ENCODE measurements at regions not wholly inside any gene's neighbourhood (a gene's known extent, or its start where the extent isn't known, plus 50 kb on each side); places are given as distances from the start of the nearest gene placed in this dataset.

- TF ChIP-seq IRF3 (IDR thresholded peaks at IDR 0.05; ENCODE audit: low read depth, low read length) (no peak), GATA2 (CRISPR knock-in tag; IDR thresholded peaks at IDR 0.05) (no peak), RCOR1 (IDR thresholded peaks at IDR 0.05; ENCODE audit: low read length) (no peak), POLR2AphosphoS5 (IDR thresholded peaks at IDR 0.05; ENCODE audit: low read depth, low read length) (no peak), TEAD4 (IDR thresholded peaks at IDR 0.05; ENCODE audit: borderline replicate concordance, insufficient read depth) (no peak), MAX (IDR thresholded peaks at IDR 0.05; ENCODE audit: low read depth) (no peak)
These were observed 260.1 kb downstream of the PRL start (continued) for GRCh38 chr6:22036699-22037098.

GRCh38 chr6:22041797-22042480 lies 254.9 kb downstream of the PRL start:
- DNase-seq: no peak
- TF ChIP-seq FOSL2 (IDR thresholded peaks at IDR 0.05; ENCODE audit: borderline replicate concordance, low read depth): peak; percentile 31; the same call in 1 of the 2 replicates
- TF ChIP-seq YY1 (IDR thresholded peaks at IDR 0.05; ENCODE audit: low read depth): no peak
- TF ChIP-seq TCF12 (IDR thresholded peaks at IDR 0.05): 0 out of 2 replicates have a peak, but pooled peaks have one; percentile 5
- Histone ChIP-seq H3K36me3 (replicated peaks in 1 of 2; ENCODE audit: control insufficient read depth in 1 of 2, insufficient read depth in 2 of 2, low read length in 1 of 2) (peaks cover 0 to 15% of the 10 kb centered on the region in 2 experiments), H3K9me2 (no peaks in the 10 kb centered on the region), H3K27me3 (ENCODE audit: insufficient read depth) (no peaks in the 10 kb centered on the region), H3K4me2 (no peak overlapping the region), H3K9ac (no peak overlapping the region), H3K9me3 (peaks cover 6% of the 10 kb centered on the region), H3K79me2 (ENCODE audit: insufficient read depth) (no peaks in the 10 kb centered on the region; the same call in 1 of the 2 replicates), H3K27ac (ENCODE audit: low read depth in 2 of 2, low read length in 1 of 2) (peak overlapping the region; percentile 2 to 56; a peak in 3 of 4 replicates), H2AFZ (ENCODE audit: low read depth) (no peak overlapping the region), H4K20me1 (ENCODE audit: insufficient read depth) (no peaks in the 10 kb centered on the region), H3K4me3 (ENCODE audit: low read depth in 2 of 2, low read length in 1 of 2) (no peak overlapping the region), H3F3A (replicated peaks; ENCODE audit: insufficient read depth) (peaks cover 7% of the 10 kb centered on the region), H3K4me1 (ENCODE audit: control insufficient read depth in 1 of 2, insufficient read depth in 2 of 2, low read depth in 1 of 2, low read length in 1 of 2) (peaks cover 0 to 14% of the 10 kb centered on the region in 2 experiments; a peak in 2 of 4 replicates)
- 45% methylated on average over 3 of the region's 3 CpGs for WGBS (ENCODE audit: low lambda C conversion rate)
- CTCF ChIA-PET: no interaction called here
- POLR2A ChIA-PET: no interaction called here

- CTCF ChIA-PET: interaction anchor here (0.9 kb wide), 1 partner anchor 26 kb away, joined by 3 read pairs; no protein-coding TSS in a partner anchor
- H3K9me2 ChIP-seq: no peaks in the 10 kb centered on the region
- no peaks in the 10 kb centered on the region for H3K27me3 ChIP-seq (ENCODE audit: insufficient read depth)
- peaks cover 0 to 15% of the 10 kb centered on the region in 2 experiments for H3K36me3 ChIP-seq (replicated peaks in 1 of 2; ENCODE audit: control insufficient read depth in 1 of 2, insufficient read depth in 2 of 2, low read length in 1 of 2)
- POLR2A ChIA-PET: no interaction called here
- H3K4me1 ChIP-seq (ENCODE audit: control insufficient read depth in 1 of 2, insufficient read depth in 2 of 2, low read depth in 1 of 2, low read length in 1 of 2): peaks cover 0 to 14% of the 10 kb centered on the region in 2 experiments; a peak in 2 of 4 replicates
- no peak overlapping the region for H3K4me2 ChIP-seq
- no peaks in the 10 kb centered on the region; the same call in 1 of the 2 replicates for H3K79me2 ChIP-seq (ENCODE audit: insufficient read depth)
- H3K27ac ChIP-seq (ENCODE audit: low read depth in 2 of 2, low read length in 1 of 2): peak overlapping the region; percentile 38 to 60; a peak in 2 of 4 replicates
- H3F3A ChIP-seq (replicated peaks; ENCODE audit: insufficient read depth): peaks cover 7% of the 10 kb centered on the region
- H3K9me3 ChIP-seq: peaks cover 6% of the 10 kb centered on the region
- TF ChIP-seq FOSL2 (IDR thresholded peaks at IDR 0.05; ENCODE audit: borderline replicate concordance, low read depth) (no peak), RAD21 (IDR thresholded peaks at IDR 0.05; ENCODE audit: low read length) (no peak), SIN3A (IDR thresholded peaks at IDR 0.05; ENCODE audit: borderline replicate concordance, low read depth, low read length) (no peak), MAX (IDR thresholded peaks at IDR 0.05; ENCODE audit: low read depth) (no peak), TCF12 (IDR thresholded peaks at IDR 0.05) (no peak), NFIC (IDR thresholded peaks at IDR 0.05; ENCODE audit: borderline replicate concordance) (no peak), YY1 (IDR thresholded peaks at IDR 0.05; ENCODE audit: low read depth) (no peak), USF1 (IDR thresholded peaks at IDR 0.05; ENCODE audit: borderline replicate concordance, low read depth) (no peak), TEAD4 (IDR thresholded peaks at IDR 0.05; ENCODE audit: borderline replicate concordance, insufficient read depth) (no peak)
- H3K4me3 ChIP-seq (ENCODE audit: low read depth in 2 of 2, low read length in 1 of 2): no peak overlapping the region
- no peak overlapping the region for H3K9ac ChIP-seq
- no peak for DNase-seq
- no peak overlapping the region for H2AFZ ChIP-seq (ENCODE audit: low read depth)
- H4K20me1 ChIP-seq (ENCODE audit: insufficient read depth): no peaks in the 10 kb centered on the region
These were observed 254.1 kb downstream of the PRL start for GRCh38 chr6:22042706-22043105.
